K562 (cell line): ENCODE measurements at regions not wholly inside any gene's neighbourhood (a gene's known extent, or its start where the extent isn't known, plus 50 kb on each side); places are given as distances from the start of the nearest gene placed in this dataset.

ENCODE experiments used
- ATAC-seq: fragments of 200-7000 bp; cut with Tn5 transposase; 3 replicates; pipeline ENCODE4 v1.9.1; 2020; ENCODE audit warnings: moderate library complexity
- BruUV-seq: library from RNA; stranded (reverse); fragments of 400-500 nt; replicated peaks from 2 replicates; lab custom pipeline; 2021; lab: Mats Ljungman, UMichigan
- CTCF ChIA-PET: fragments of 300-600 bp; formaldehyde crosslinking; extraction: SDS; loops from one replicate; lab custom pipeline; 2021; ENCODE audit warnings: low intra/inter-chr PET ratio; lab: Yijun Ruan, JAX
- POLR2A ChIA-PET: fragments of 300-600, 350-650 bp; sonication (Branson Sonifier 250); formaldehyde crosslinking; extraction: SDS; loops from one replicate; lab custom pipeline; 2021; ENCODE audit warnings: antibody characterized with exemption, inconsistent platforms; lab: Yijun Ruan, JAX
- DNase-seq, 4 experiments: peaks; one replicate each; pipeline versions ENCODE4 v3.0.0 to v3.0.0-alpha.2; 2011 to 2018; ENCODE audit warnings: low spot score in 3 of 4, mixed read lengths in 3 of 4; ENCODE audit errors: extremely low read depth in 1 of 4
- FAIRE-seq: peaks from 2 replicates; lab custom pipeline; 2011; peaks lifted over from hg19 to GRCh38; lab: Jason Lieb, UNC
- H2AFZ ChIP-seq: 2 replicates; pipeline ENCODE4 v1.6.0; 2011; ENCODE audit warnings: low read depth, low read length, control low read depth, inconsistent platforms
- H3K27ac ChIP-seq: fragments of 200-600 bp; 3 replicates; pipeline ENCODE4 v1.8.0; 2011; ENCODE audit warnings: low read depth, mild to moderate bottlenecking, control low read depth, inconsistent platforms, low read length, moderate library complexity, mixed read lengths; ENCODE audit errors: extremely low read depth
- H3K27me3 ChIP-seq, 2 experiments: fragments of 300-600 bp in 1 of 2; 2 replicates in 1 of 2; 3 replicates in 1 of 2; pipeline versions ENCODE4 v1.6.0 to v1.8.0; 2011; ENCODE audit warnings: inconsistent platforms in 2 of 2, low read length in 2 of 2, mild to moderate bottlenecking in 1 of 2, mixed read lengths in 1 of 2, moderate library complexity in 1 of 2; ENCODE audit not compliant: control insufficient read depth in 2 of 2, insufficient read depth in 2 of 2
- H3K36me3 ChIP-seq: fragments of 300-600 bp; 3 replicates; pipeline ENCODE4 v1.8.0; 2011; ENCODE audit warnings: mild to moderate bottlenecking, low read length, inconsistent platforms; ENCODE audit not compliant: control insufficient read depth, insufficient read depth
- H3K4me1 ChIP-seq, 2 experiments: fragments of 200-600 bp in 1 of 2; replicated peaks in 1 of 2; 2 replicates in 1 of 2; 3 replicates in 1 of 2; pipeline versions ENCODE4 v1.5.1 to v1.8.0; 2011; ENCODE audit warnings: inconsistent platforms in 2 of 2, low read length in 2 of 2, mild to moderate bottlenecking in 1 of 2, mixed read lengths in 1 of 2, moderate library complexity in 1 of 2; ENCODE audit not compliant: control insufficient read depth in 2 of 2, insufficient read depth in 2 of 2
- H3K4me2 ChIP-seq: 2 replicates; pipeline ENCODE4 v1.6.1; 2011; ENCODE audit warnings: low read length, control low read depth, inconsistent platforms, mixed read lengths; ENCODE audit not compliant: insufficient read depth
- H3K4me3 ChIP-seq: fragments of 200-600 bp; sonication (generic), shearing (Covaris generic); 2 replicates; pipeline ENCODE4 v1.5.1; 2016; ENCODE audit warnings: control low read depth, inconsistent platforms
- H3K79me2 ChIP-seq: fragments of 200-600 bp; 3 replicates; pipeline ENCODE4 v1.8.0; 2011; ENCODE audit warnings: low read length, inconsistent platforms; ENCODE audit not compliant: control insufficient read depth, insufficient read depth
- H3K9ac ChIP-seq, 2 experiments: 2 replicates each; pipeline versions ENCODE4 v1.6.0 to v1.6.1; 2011; ENCODE audit warnings: low read depth in 2 of 2, low read length in 2 of 2, control low read depth in 1 of 2, inconsistent platforms in 1 of 2, mild to moderate bottlenecking in 1 of 2, mixed read lengths in 1 of 2; ENCODE audit not compliant: insufficient read depth in 1 of 2
- H3K9me1 ChIP-seq: one replicate; pipeline ENCODE4 v1.6.0; 2011; ENCODE audit warnings: inconsistent platforms, mild to moderate bottlenecking, low read length, moderate library complexity; ENCODE audit not compliant: control insufficient read depth, insufficient read depth
- H3K9me3 ChIP-seq: replicated peaks from 2 replicates; pipeline ENCODE4 v1.5.1; 2011; ENCODE audit warnings: low read depth, low read length, inconsistent platforms; ENCODE audit not compliant: control insufficient read depth, insufficient read depth
- H4K20me1 ChIP-seq: replicated peaks from 2 replicates; pipeline ENCODE4 v1.6.1; 2011; ENCODE audit warnings: low read length, inconsistent platforms, mixed read lengths; ENCODE audit not compliant: control insufficient read depth, insufficient read depth
- CHCHD3 ChIP-seq: fragments of 250-450 bp; sonication (Bioruptor Pico); IDR thresholded peaks from 2 replicates; pipeline ENCODE4 v2.1.2; 2022; ENCODE audit warnings: mild to moderate bottlenecking
- FOXK2 ChIP-seq, 2 experiments: fragments of 450-650 bp; IDR thresholded peaks in 1 of 2; conservative IDR thresholded peaks in 1 of 2; 2 replicates each; pipeline ENCODE4 v1.6.1; 2016; ENCODE audit warnings: low read depth in 2 of 2, mild to moderate bottlenecking in 1 of 2
- WGBS: fragments of 100-300 bp; shearing (Covaris generic); methylation state at CpG from one replicate; pipeline ENCODE4 v1.1.6; 2016; ENCODE audit warnings: low coverage, mixed read lengths; ENCODE audit not compliant: insufficient coverage; ENCODE audit errors: missing lambda C conversion rate; 5-methylcytosine and 5-hydroxymethylcytosine counted together
- in situ Hi-C: fragments of 300-500 bp; cut with MboI; formaldehyde crosslinking; loops from 4 replicates; pipeline ENCODE4 v1.15.0; 2018; ENCODE audit warnings: inconsistent platforms, mixed read lengths
- intact Hi-C: fragments of 100-400 bp; cut with micrococcal nuclease; formaldehyde crosslinking; loops from 2 replicates; pipeline ENCODE4 v1.14.2; 2022
- TF ChIP-seq, protein P1 (sequence below): fragments of 250-450 bp; sonication (Bioruptor Pico); IDR thresholded peaks from 2 replicates; pipeline ENCODE4 v1.8.0; 2021; ENCODE audit warnings: mild to moderate bottlenecking, moderate library complexity

DNA sequence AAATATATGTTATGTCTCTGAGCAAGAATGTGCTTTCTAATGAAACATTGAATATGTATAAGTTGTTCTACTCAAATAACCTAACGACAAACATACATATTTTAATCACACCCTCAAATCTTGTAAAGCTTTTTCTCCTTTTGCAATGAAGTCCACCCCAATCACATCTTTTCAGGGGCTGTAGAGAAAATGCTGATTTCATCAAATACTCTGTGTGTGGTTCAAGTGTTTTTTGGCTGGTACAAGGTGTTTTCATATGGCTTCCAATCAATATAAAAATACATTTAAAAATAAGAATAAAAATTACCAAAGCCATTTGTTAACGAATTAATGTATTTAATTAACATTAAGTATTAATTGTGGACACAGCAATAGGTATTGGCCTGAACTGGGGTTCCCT is 57.2 kb upstream of the TMEM196 start:
- Histone ChIP-seq H4K20me1 (no peaks in the 10 kb centered on the region), H3K4me2 (no peak overlapping the region), H3K79me2 (no peaks in the 10 kb centered on the region), H3K9me1 (no peaks in the 10 kb centered on the region), H3K36me3 (no peaks in the 10 kb centered on the region), H3K27ac (no peak overlapping the region), H3K27me3 (no peaks in the 10 kb centered on the region), H3K4me3 (no peak overlapping the region), H3K4me1 (no peaks in the 10 kb centered on the region), H3K9ac (no peak overlapping the region), H2AFZ (no peak overlapping the region), H3K9me3 (no peaks in the 10 kb centered on the region)
- intact Hi-C loops, result no loop called here
- 0% methylated on average over 2 of the region's 2 CpGs for WGBS
- ChIA-PET POLR2A (no interaction called here), CTCF (no interaction called here)
- BruUV-seq, result no TSS peak
- in situ Hi-C loops, result no loop called here
- ATAC-seq (no peak), DNase-seq (no peak), FAIRE-seq (no peak)
- TF ChIP-seq FOXK2 (conservative IDR thresholded peaks at IDR 0.05 in 1 of 2, IDR thresholded peaks at IDR 0.05 in 1 of 2; ENCODE audit: low read depth in 2 of 2), result no peak
- no peak for TF ChIP-seq CHCHD3
- TF ChIP-seq, protein P1, sequence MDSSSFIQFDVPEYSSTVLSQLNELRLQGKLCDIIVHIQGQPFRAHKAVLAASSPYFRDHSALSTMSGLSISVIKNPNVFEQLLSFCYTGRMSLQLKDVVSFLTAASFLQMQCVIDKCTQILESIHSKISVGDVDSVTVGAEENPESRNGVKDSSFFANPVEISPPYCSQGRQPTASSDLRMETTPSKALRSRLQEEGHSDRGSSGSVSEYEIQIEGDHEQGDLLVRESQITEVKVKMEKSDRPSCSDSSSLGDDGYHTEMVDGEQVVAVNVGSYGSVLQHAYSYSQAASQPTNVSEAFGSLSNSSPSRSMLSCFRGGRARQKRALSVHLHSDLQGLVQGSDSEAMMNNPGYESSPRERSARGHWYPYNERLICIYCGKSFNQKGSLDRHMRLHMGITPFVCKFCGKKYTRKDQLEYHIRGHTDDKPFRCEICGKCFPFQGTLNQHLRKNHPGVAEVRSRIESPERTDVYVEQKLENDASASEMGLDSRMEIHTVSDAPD (CRISPR knock-in tag), result no peak
